ENCODE measurements at regions not wholly inside any gene's neighbourhood (a gene's known extent, or its start where the extent isn't known, plus 50 kb on each side); places are given as distances from the start of the nearest gene placed in this dataset.
A peak's percentile ranks its signal among the peaks of the same experiment; 100 is the strongest.
"Not testable (repeated sequence)": the region's sequence is repeated elsewhere in the genome, so short reads cannot be mapped to it uniquely, and the experiment has no call there.

- no peak for DNase-seq (ENCODE audit: low read depth)
Measured at GRCh38 chr2:242043538-242044312, 174.2 kb downstream of the RTP5 start.

GRCh38 chr2:242044313-242044590 lies 174.7 kb downstream of the RTP5 start:
- DNase-seq (ENCODE audit: low read depth), result no peak

- not testable (repeated sequence) for DNase-seq (ENCODE audit: low read depth)
Measured at GRCh38 chr2:242045596-242046144, 176.1 kb downstream of the RTP5 start.

- DNase-seq (ENCODE audit: low read depth), result no peak
Measured at GRCh38 chr2:242046206-242046826, 176.8 kb downstream of the RTP5 start.

GRCh38 chr2:242047963-242048362 lies 178.4 kb downstream of the RTP5 start:
- no peak for DNase-seq (ENCODE audit: low read depth)

- no peak for DNase-seq (ENCODE audit: low read depth)
Measured at GRCh38 chr2:242048479-242048878, 178.9 kb downstream of the RTP5 start.

GRCh38 chr2:242049492-242049891 lies 180.0 kb downstream of the RTP5 start:
- not testable (repeated sequence) for DNase-seq (ENCODE audit: low read depth)

GRCh38 chr2:242051463-242051862 lies 181.9 kb downstream of the RTP5 start:
- no peak for DNase-seq (ENCODE audit: low read depth)

GRCh38 chr2:242052421-242052820 lies 182.9 kb downstream of the RTP5 start:
- no peak for DNase-seq (ENCODE audit: low read depth)

- DNase-seq (ENCODE audit: low read depth), result no peak
Measured at GRCh38 chr2:242053921-242054320, 184.4 kb downstream of the RTP5 start.

- DNase-seq (ENCODE audit: low read depth), result no peak
Measured at GRCh38 chr2:242054406-242054805, 184.9 kb downstream of the RTP5 start.

- no peak for DNase-seq (ENCODE audit: low read depth)
Measured at GRCh38 chr2:242054881-242055801, 185.6 kb downstream of the RTP5 start.

- DNase-seq (ENCODE audit: low read depth), result no peak
Measured at GRCh38 chr2:242056026-242056425, 186.5 kb downstream of the RTP5 start.

- no peak for DNase-seq (ENCODE audit: low read depth)
Measured at GRCh38 chr2:242056785-242057184, 187.3 kb downstream of the RTP5 start.

GRCh38 chr2:242057379-242058040 lies 188.0 kb downstream of the RTP5 start:
- DNase-seq (ENCODE audit: low read depth), result no peak

GRCh38 chr2:242058116-242058680 lies 188.7 kb downstream of the RTP5 start:
- DNase-seq (ENCODE audit: low read depth), result no peak

GRCh38 chr2:242059566-242059965 lies 190.0 kb downstream of the RTP5 start:
- DNase-seq (ENCODE audit: low read depth), result no peak

GRCh38 chr2:242060212-242060835 lies 190.8 kb downstream of the RTP5 start:
- DNase-seq (ENCODE audit: low read depth), result peak; percentile 21

- not testable (repeated sequence) for DNase-seq (ENCODE audit: low read depth)
Measured at GRCh38 chr2:242061930-242062329, 192.4 kb downstream of the RTP5 start.

GRCh38 chr2:242063436-242063835 lies 193.9 kb downstream of the RTP5 start:
- no peak for DNase-seq (ENCODE audit: low read depth)

Data from myocyte (in vitro differentiated cells).